ENCODE measurements at regions not wholly inside any gene's neighbourhood (a gene's known extent, or its start where the extent isn't known, plus 50 kb on each side); places are given as distances from the start of the nearest gene placed in this dataset.

- TF ChIP-seq CTCF (IDR thresholded peaks at IDR 0.05; ENCODE audit: insufficient read depth, low read depth, low read length) = no peak
- TF ChIP-seq EZH2 (IDR thresholded peaks at IDR 0.05; ENCODE audit: insufficient read depth, low read length) = no peak
Measured at GRCh38 chr18:8948011-8948410, 154.5 kb upstream of the NDUFV2 start.
